ENCODE measurements at regions not wholly inside any gene's neighbourhood (a gene's known extent, or its start where the extent isn't known, plus 50 kb on each side); places are given as distances from the start of the nearest gene placed in this dataset.

- Histone ChIP-seq H3K79me2 (ENCODE audit: insufficient read depth, low read length) (no peaks in the 10 kb centered on the region), H3K9me3 (ENCODE audit: low read length) (no peaks in the 10 kb centered on the region), H3K9ac (ENCODE audit: low read length) (no peak overlapping the region), H3K27me3 (ENCODE audit: insufficient read depth, low read length) (no peaks in the 10 kb centered on the region), H3F3A (ENCODE audit: insufficient read depth, low read length) (no peaks in the 10 kb centered on the region), H3K36me3 (ENCODE audit: insufficient read depth, low read length) (no peaks in the 10 kb centered on the region), H3K4me1 (ENCODE audit: insufficient read depth, low read length, severe bottlenecking) (peaks cover 16% of the 10 kb centered on the region), H3K4me3 (ENCODE audit: low read depth, low read length, poor library complexity, severe bottlenecking) (no peak overlapping the region), H3K27ac (ENCODE audit: low read depth, low read length, poor library complexity, severe bottlenecking) (peak overlapping the region; percentile 67), H2AFZ (ENCODE audit: low read length) (no peak overlapping the region), H3K4me2 (ENCODE audit: low read length) (0 out of 2 replicates have a peak overlapping the region, but pooled peaks have one; percentile 37), H3K9me2 (ENCODE audit: low read depth, low read length) (no peaks in the 10 kb centered on the region), H4K20me1 (ENCODE audit: insufficient read depth, low read length) (no peaks in the 10 kb centered on the region)
- TF ChIP-seq EZH2 (IDR thresholded peaks at IDR 0.05; ENCODE audit: borderline replicate concordance, low read length) (no peak), CTCF (IDR thresholded peaks at IDR 0.05; ENCODE audit: low read length) (no peak)
Measured at GRCh38 chr13:38167164-38167822, 182.4 kb upstream of the UFM1 start.

GRCh38 chr13:38166116-38166515 lies 183.5 kb upstream of the UFM1 start:
- Histone ChIP-seq H3K27ac (ENCODE audit: low read depth, low read length, poor library complexity, severe bottlenecking) (no peak overlapping the region), H3K9me3 (ENCODE audit: low read length) (no peaks in the 10 kb centered on the region), H3K79me2 (ENCODE audit: insufficient read depth, low read length) (no peaks in the 10 kb centered on the region), H3K4me1 (ENCODE audit: insufficient read depth, low read length, severe bottlenecking) (peaks cover 16% of the 10 kb centered on the region), H3K36me3 (ENCODE audit: insufficient read depth, low read length) (no peaks in the 10 kb centered on the region), H2AFZ (ENCODE audit: low read length) (no peak overlapping the region), H3K9me2 (ENCODE audit: low read depth, low read length) (no peaks in the 10 kb centered on the region), H4K20me1 (ENCODE audit: insufficient read depth, low read length) (no peaks in the 10 kb centered on the region), H3K9ac (ENCODE audit: low read length) (no peak overlapping the region), H3K27me3 (ENCODE audit: insufficient read depth, low read length) (no peaks in the 10 kb centered on the region), H3K4me2 (ENCODE audit: low read length) (no peak overlapping the region), H3K4me3 (ENCODE audit: low read depth, low read length, poor library complexity, severe bottlenecking) (no peak overlapping the region), H3F3A (ENCODE audit: insufficient read depth, low read length) (no peaks in the 10 kb centered on the region)
- TF ChIP-seq CTCF (IDR thresholded peaks at IDR 0.05; ENCODE audit: low read length): no peak
- no peak for TF ChIP-seq EZH2 (IDR thresholded peaks at IDR 0.05; ENCODE audit: borderline replicate concordance, low read length)

GRCh38 chr13:38160131-38160530 lies 189.5 kb upstream of the UFM1 start:
- Histone ChIP-seq H3K9me2 (ENCODE audit: low read depth, low read length) (no peaks in the 10 kb centered on the region), H3K4me3 (ENCODE audit: low read depth, low read length, poor library complexity, severe bottlenecking) (no peak overlapping the region), H3K27me3 (ENCODE audit: insufficient read depth, low read length) (no peaks in the 10 kb centered on the region), H3K27ac (ENCODE audit: low read depth, low read length, poor library complexity, severe bottlenecking) (no peak overlapping the region), H2AFZ (ENCODE audit: low read length) (no peak overlapping the region), H3K9ac (ENCODE audit: low read length) (no peak overlapping the region), H3F3A (ENCODE audit: insufficient read depth, low read length) (no peaks in the 10 kb centered on the region), H3K9me3 (ENCODE audit: low read length) (no peaks in the 10 kb centered on the region), H3K36me3 (ENCODE audit: insufficient read depth, low read length) (no peaks in the 10 kb centered on the region), H3K4me2 (ENCODE audit: low read length) (no peak overlapping the region), H3K4me1 (ENCODE audit: insufficient read depth, low read length, severe bottlenecking) (no peaks in the 10 kb centered on the region), H3K79me2 (ENCODE audit: insufficient read depth, low read length) (no peaks in the 10 kb centered on the region), H4K20me1 (ENCODE audit: insufficient read depth, low read length) (no peaks in the 10 kb centered on the region)
- TF ChIP-seq CTCF (IDR thresholded peaks at IDR 0.05; ENCODE audit: low read length) (no peak), EZH2 (IDR thresholded peaks at IDR 0.05; ENCODE audit: borderline replicate concordance, low read length) (no peak)

All from OCI-LY1 (cell line).